ENCODE measurements at regions not wholly inside any gene's neighbourhood (a gene's known extent, or its start where the extent isn't known, plus 50 kb on each side); places are given as distances from the start of the nearest gene placed in this dataset.

DNA sequence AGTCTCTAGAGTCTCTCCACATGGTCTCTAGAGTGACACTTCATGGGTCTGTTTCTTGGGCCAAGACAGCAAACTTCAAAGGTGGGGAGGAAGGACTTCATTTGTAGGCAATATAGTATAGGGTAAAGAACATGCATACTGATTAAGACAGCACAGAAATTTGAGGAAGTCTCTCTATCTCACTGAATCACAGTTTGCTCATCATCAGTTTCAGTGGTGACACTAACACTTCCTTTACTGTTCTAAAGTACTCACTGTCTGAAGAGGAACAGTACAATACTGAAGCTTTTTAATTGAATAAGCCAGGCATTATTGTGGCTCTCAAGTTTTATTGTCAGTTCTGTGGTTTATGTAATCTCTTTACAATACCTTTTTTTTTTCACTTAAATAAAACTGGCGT lies 656.4 kb upstream of the CDH8 start:
- DNase-seq (ENCODE audit: low read depth, low spot score) = no peak
- no peak for FAIRE-seq
- no peak overlapping the region for H3K27ac ChIP-seq (ENCODE audit: control insufficient read depth, insufficient read depth, low read length)
- no peaks in the 10 kb centered on the region for H3K9me3 ChIP-seq (ENCODE audit: control insufficient read depth, low read depth, low read length)
- no peaks in the 10 kb centered on the region for H3K4me1 ChIP-seq (ENCODE audit: control insufficient read depth, extremely low read depth, insufficient read depth, low read length)
- no peak overlapping the region for H3K4me3 ChIP-seq (ENCODE audit: control insufficient read depth in 2 of 3, extremely low read depth in 1 of 3, insufficient read depth in 2 of 3, low read depth in 1 of 3, low read length in 3 of 3)
- H3K36me3 ChIP-seq (ENCODE audit: control insufficient read depth in 2 of 2, extremely low read depth in 1 of 2, insufficient read depth in 2 of 2, low read length in 2 of 2) = no peaks in the 10 kb centered on the region
- no peak overlapping the region for H3K9ac ChIP-seq (ENCODE audit: control insufficient read depth, extremely low read depth, insufficient read depth, low read length)
- dilution Hi-C loops (cut with MboI; ENCODE audit: extremely low pct_ligation_motif_present, low sequenced_read_pairs) = no loop called here
- H3K9me1 ChIP-seq (ENCODE audit: control insufficient read depth, extremely low read depth, insufficient read depth, low read length) = no peaks in the 10 kb centered on the region
- H3K4me2 ChIP-seq (ENCODE audit: control insufficient read depth, extremely low read depth, insufficient read depth, low read depth, low read length) = no peak overlapping the region
- H3K27me3 ChIP-seq (ENCODE audit: control insufficient read depth, extremely low read depth, insufficient read depth, low read length) = no peaks in the 10 kb centered on the region
- no peaks in the 10 kb centered on the region for H4K20me1 ChIP-seq (ENCODE audit: control insufficient read depth, extremely low read depth, insufficient read depth, low read length)
- H3K79me2 ChIP-seq (ENCODE audit: control insufficient read depth, insufficient read depth, low read length) = no peaks in the 10 kb centered on the region
- no peak for TF ChIP-seq EZH2 (IDR thresholded peaks at IDR 0.05; ENCODE audit: low read length)
- TF ChIP-seq, protein P1, sequence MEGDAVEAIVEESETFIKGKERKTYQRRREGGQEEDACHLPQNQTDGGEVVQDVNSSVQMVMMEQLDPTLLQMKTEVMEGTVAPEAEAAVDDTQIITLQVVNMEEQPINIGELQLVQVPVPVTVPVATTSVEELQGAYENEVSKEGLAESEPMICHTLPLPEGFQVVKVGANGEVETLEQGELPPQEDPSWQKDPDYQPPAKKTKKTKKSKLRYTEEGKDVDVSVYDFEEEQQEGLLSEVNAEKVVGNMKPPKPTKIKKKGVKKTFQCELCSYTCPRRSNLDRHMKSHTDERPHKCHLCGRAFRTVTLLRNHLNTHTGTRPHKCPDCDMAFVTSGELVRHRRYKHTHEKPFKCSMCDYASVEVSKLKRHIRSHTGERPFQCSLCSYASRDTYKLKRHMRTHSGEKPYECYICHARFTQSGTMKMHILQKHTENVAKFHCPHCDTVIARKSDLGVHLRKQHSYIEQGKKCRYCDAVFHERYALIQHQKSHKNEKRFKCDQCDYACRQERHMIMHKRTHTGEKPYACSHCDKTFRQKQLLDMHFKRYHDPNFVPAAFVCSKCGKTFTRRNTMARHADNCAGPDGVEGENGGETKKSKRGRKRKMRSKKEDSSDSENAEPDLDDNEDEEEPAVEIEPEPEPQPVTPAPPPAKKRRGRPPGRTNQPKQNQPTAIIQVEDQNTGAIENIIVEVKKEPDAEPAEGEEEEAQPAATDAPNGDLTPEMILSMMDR (optimal IDR thresholded peaks at IDR 0.05 in 1 of 3, IDR thresholded peaks at IDR 0.05 in 1 of 3, conservative IDR thresholded peaks at IDR 0.05 in 1 of 3; ENCODE audit: extremely low read depth in 1 of 3, insufficient read depth in 2 of 3, low read length in 3 of 3) = no peak
- no peak overlapping the region for H2AFZ ChIP-seq (ENCODE audit: control insufficient read depth, low read length)

DNA sequence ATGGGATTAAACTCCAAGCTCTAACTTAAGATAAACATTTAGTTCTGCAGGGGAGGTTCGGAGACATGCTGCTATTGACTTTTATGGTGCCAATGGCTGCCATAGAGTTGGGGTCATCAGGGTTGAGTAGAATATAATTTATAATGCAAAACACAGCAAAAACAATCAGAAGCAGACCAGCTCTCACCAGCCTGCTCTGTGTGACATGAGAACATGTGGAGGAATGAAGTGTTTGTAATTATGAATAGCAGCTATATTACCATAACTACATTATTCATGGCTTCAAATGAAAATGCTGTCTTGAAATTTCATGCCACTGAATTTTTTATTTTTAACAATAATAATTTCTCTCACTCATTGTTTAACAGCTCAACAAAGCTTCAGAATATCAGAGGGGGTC lies 645.6 kb upstream of the CDH8 start:
- DNase-seq (ENCODE audit: low read depth, low spot score) (no peak), FAIRE-seq (no peak)

GRCh38 chr16:62678796-62679195 lies 642.6 kb upstream of the CDH8 start:
- no peak for DNase-seq (ENCODE audit: low read depth, low spot score)
- no peak for TF ChIP-seq EZH2 (IDR thresholded peaks at IDR 0.05; ENCODE audit: low read length)
- TF ChIP-seq, protein P1 (optimal IDR thresholded peaks at IDR 0.05 in 1 of 3, IDR thresholded peaks at IDR 0.05 in 1 of 3, conservative IDR thresholded peaks at IDR 0.05 in 1 of 3; ENCODE audit: extremely low read depth in 1 of 3, insufficient read depth in 2 of 3, low read length in 3 of 3) = no peak
- no peaks in the 10 kb centered on the region for H3K4me1 ChIP-seq (ENCODE audit: control insufficient read depth, extremely low read depth, insufficient read depth, low read length)

More for the DNA sequence above, 645.6 kb upstream of the CDH8 start:
- Histone ChIP-seq H3K27me3 (ENCODE audit: control insufficient read depth, extremely low read depth, insufficient read depth, low read length) (no peaks in the 10 kb centered on the region), H3K9me1 (ENCODE audit: control insufficient read depth, extremely low read depth, insufficient read depth, low read length) (no peaks in the 10 kb centered on the region), H4K20me1 (ENCODE audit: control insufficient read depth, extremely low read depth, insufficient read depth, low read length) (no peaks in the 10 kb centered on the region), H3K9me3 (ENCODE audit: control insufficient read depth, low read depth, low read length) (peaks cover 5% of the 10 kb centered on the region), H3K9ac (ENCODE audit: control insufficient read depth, extremely low read depth, insufficient read depth, low read length) (no peak overlapping the region), H3K27ac (ENCODE audit: control insufficient read depth, insufficient read depth, low read length) (no peak overlapping the region), H3K36me3 (ENCODE audit: control insufficient read depth in 2 of 2, extremely low read depth in 1 of 2, insufficient read depth in 2 of 2, low read length in 2 of 2) (no peaks in the 10 kb centered on the region), H3K4me1 (ENCODE audit: control insufficient read depth, extremely low read depth, insufficient read depth, low read length) (no peaks in the 10 kb centered on the region), H3K79me2 (ENCODE audit: control insufficient read depth, insufficient read depth, low read length) (no peaks in the 10 kb centered on the region), H3K4me3 (ENCODE audit: control insufficient read depth in 2 of 3, extremely low read depth in 1 of 3, insufficient read depth in 2 of 3, low read depth in 1 of 3, low read length in 3 of 3) (no peak overlapping the region), H2AFZ (ENCODE audit: control insufficient read depth, low read length) (no peak overlapping the region), H3K4me2 (ENCODE audit: control insufficient read depth, extremely low read depth, insufficient read depth, low read depth, low read length) (no peak overlapping the region)
- TF ChIP-seq EZH2 (IDR thresholded peaks at IDR 0.05; ENCODE audit: low read length) = no peak
- dilution Hi-C loops (cut with MboI; ENCODE audit: extremely low pct_ligation_motif_present, low sequenced_read_pairs) = no loop called here

More at GRCh38 chr16:62678796-62679195, 642.6 kb upstream of the CDH8 start:
- dilution Hi-C loops (cut with MboI; ENCODE audit: extremely low pct_ligation_motif_present, low sequenced_read_pairs) = no loop called here
- H3K36me3 ChIP-seq (ENCODE audit: control insufficient read depth in 2 of 2, extremely low read depth in 1 of 2, insufficient read depth in 2 of 2, low read length in 2 of 2) = no peaks in the 10 kb centered on the region
- H3K9me1 ChIP-seq (ENCODE audit: control insufficient read depth, extremely low read depth, insufficient read depth, low read length) = no peaks in the 10 kb centered on the region
- peaks cover under 1% of the 10 kb centered on the region for H3K9me3 ChIP-seq (ENCODE audit: control insufficient read depth, low read depth, low read length)
- no peak overlapping the region for H3K9ac ChIP-seq (ENCODE audit: control insufficient read depth, extremely low read depth, insufficient read depth, low read length)
- H3K27me3 ChIP-seq (ENCODE audit: control insufficient read depth, extremely low read depth, insufficient read depth, low read length) = no peaks in the 10 kb centered on the region
- H3K27ac ChIP-seq (ENCODE audit: control insufficient read depth, insufficient read depth, low read length) = no peak overlapping the region
- H3K4me3 ChIP-seq (ENCODE audit: control insufficient read depth in 2 of 3, extremely low read depth in 1 of 3, insufficient read depth in 2 of 3, low read depth in 1 of 3, low read length in 3 of 3) = no peak overlapping the region
- no peak for FAIRE-seq
- H3K4me2 ChIP-seq (ENCODE audit: control insufficient read depth, extremely low read depth, insufficient read depth, low read depth, low read length) = no peak overlapping the region
- no peaks in the 10 kb centered on the region for H3K79me2 ChIP-seq (ENCODE audit: control insufficient read depth, insufficient read depth, low read length)
- H2AFZ ChIP-seq (ENCODE audit: control insufficient read depth, low read length) = no peak overlapping the region
- no peaks in the 10 kb centered on the region for H4K20me1 ChIP-seq (ENCODE audit: control insufficient read depth, extremely low read depth, insufficient read depth, low read length)

All from keratinocyte (primary cell).